ENCODE measurements at regions not wholly inside any gene's neighbourhood (a gene's known extent, or its start where the extent isn't known, plus 50 kb on each side); places are given as distances from the start of the nearest gene placed in this dataset.
"Not testable (repeated sequence)": the region's sequence is repeated elsewhere in the genome, so short reads cannot be mapped to it uniquely, and the experiment has no call there.

DNA sequence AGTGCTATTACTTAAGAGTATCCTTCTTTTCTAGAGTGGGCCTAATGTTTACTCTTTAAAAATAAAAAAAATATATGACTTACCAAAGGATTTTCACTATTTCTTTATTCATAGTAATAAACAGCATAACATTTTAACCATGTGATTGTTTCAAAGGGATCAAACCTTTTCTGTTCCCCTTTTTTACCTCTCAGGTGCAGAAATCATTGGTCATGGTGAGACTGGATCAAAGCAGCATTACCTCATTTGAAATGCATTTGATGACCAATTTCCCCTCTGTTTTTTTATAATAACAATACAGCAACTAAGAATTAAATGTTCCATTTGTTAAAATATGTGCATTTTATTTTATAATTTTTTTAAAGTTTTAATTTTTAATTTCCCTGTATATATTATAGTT, 598.0 kb upstream of the RGMB start:
- ATAC-seq (replicated peaks in 1 of 4) (no peak), DNase-seq (no peak)
- H3K27ac ChIP-seq (ENCODE audit: low read length) = no peak overlapping the region
- Mint-ChIP-seq H3K36me3 (no peaks in the 10 kb centered on the region), H3K27ac (no peak overlapping the region), H3K27me3 (peaks cover 0 to 6% of the 10 kb centered on the region in 2 donors), H3K9me3 (no peaks in the 10 kb centered on the region), H3K4me3 (no peak overlapping the region), H3K4me1 (no peaks in the 10 kb centered on the region)
- CTCF ChIA-PET = no interaction called here
- no peaks in the 10 kb centered on the region for H3K4me1 ChIP-seq (ENCODE audit: control insufficient read depth in 1 of 2, extremely low read depth in 1 of 2, insufficient read depth in 2 of 2, low read length in 2 of 2)
- no peaks in the 10 kb centered on the region for H3K9me3 ChIP-seq
- no peak overlapping the region for H3K4me3 ChIP-seq (ENCODE audit: control insufficient read depth in 1 of 2, extremely low read depth in 1 of 2, low read length in 1 of 2)
- POLR2A ChIA-PET = no interaction called here
- no peaks in the 10 kb centered on the region for H3K36me3 ChIP-seq (ENCODE audit: control insufficient read depth in 2 of 2, extremely low read depth in 1 of 2, insufficient read depth in 1 of 2, low read length in 1 of 2)
- H3K27me3 ChIP-seq (replicated peaks in 1 of 2; ENCODE audit: control insufficient read depth in 2 of 2, extremely low read depth in 1 of 2, insufficient read depth in 2 of 2, low read length in 1 of 2) = no peaks in the 10 kb centered on the region

DNA sequence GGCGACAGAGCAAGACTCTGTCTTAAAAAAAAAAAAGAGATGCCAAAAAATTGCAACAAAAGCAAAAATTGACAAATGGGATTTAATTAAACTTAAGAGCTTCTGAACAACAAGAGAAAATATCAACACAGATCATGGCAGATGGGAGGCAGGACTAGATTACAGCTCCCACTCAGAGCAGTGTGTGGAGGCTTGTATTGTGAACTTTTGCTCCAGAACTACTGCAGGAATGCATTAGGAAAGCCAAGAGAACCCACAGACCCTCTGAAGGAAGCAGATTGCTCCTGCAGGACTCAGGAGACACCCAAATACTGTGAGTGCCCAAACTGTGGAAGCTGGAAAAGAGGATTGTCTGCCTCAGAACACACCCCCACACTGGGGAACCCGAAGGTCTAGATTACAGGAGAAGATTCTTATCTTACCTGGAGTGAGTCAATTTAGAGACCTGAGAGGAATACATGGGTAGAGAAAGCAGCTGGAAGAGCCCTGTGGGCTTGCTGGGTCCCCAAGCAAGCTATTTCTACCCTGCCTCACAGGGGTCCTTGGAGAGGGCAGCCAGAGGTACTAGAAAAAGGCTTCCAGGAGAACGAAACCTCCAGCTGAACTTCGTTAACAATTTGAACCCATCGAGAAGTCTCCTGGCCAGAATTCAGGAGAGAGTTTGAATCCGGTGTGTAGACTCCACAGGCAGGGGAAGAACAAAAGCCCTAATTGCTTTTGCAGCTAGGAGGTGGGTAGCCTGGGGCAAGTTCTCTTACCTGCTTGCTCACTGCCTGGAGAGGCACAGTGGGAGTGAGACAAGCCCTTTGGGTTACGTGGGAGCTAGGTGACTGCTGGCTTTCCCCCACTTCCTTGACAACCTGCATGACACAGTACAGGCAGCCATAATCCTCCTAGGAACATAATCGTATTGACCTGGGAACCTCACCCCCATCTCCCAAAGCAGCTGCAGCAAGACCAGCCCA, 593.4 kb upstream of the RGMB start:
- ChIA-PET CTCF (no interaction called here), POLR2A (interaction anchor here in 1 of 2 donors (0.8 kb wide), 1 partner anchor 93 kb away, joined by 3 read pairs; no protein-coding TSS in a partner anchor)
- H3K4me1 Mint-ChIP-seq = no peaks in the 10 kb centered on the region
- Histone ChIP-seq H3K36me3 (ENCODE audit: control insufficient read depth in 2 of 2, extremely low read depth in 1 of 2, insufficient read depth in 1 of 2, low read length in 1 of 2) (no peaks in the 10 kb centered on the region), H3K27me3 (replicated peaks in 1 of 2; ENCODE audit: control insufficient read depth in 2 of 2, extremely low read depth in 1 of 2, insufficient read depth in 2 of 2, low read length in 1 of 2) (peaks cover 0 to 4% of the 10 kb centered on the region in 2 experiments), H3K4me3 (ENCODE audit: control insufficient read depth in 1 of 2, extremely low read depth in 1 of 2, low read length in 1 of 2) (no peak overlapping the region), H3K27ac (ENCODE audit: low read length) (no peak overlapping the region), H3K9me3 (no peaks in the 10 kb centered on the region), H3K4me1 (ENCODE audit: control insufficient read depth in 1 of 2, extremely low read depth in 1 of 2, insufficient read depth in 2 of 2, low read length in 2 of 2) (no peaks in the 10 kb centered on the region)
- H3K36me3 Mint-ChIP-seq = no peaks in the 10 kb centered on the region
- no peak overlapping the region for H3K4me3 Mint-ChIP-seq
- H3K27ac Mint-ChIP-seq = no peak overlapping the region
- WGBS (ENCODE audit: insufficient coverage) = 82% methylated on average over 6 of the region's 8 CpGs
- peaks cover 0 to 7% (median 6%) of the 10 kb centered on the region in 3 donors for H3K9me3 Mint-ChIP-seq
- DNase-seq = no peak
- peaks cover 0 to 6% of the 10 kb centered on the region in 2 donors for H3K27me3 Mint-ChIP-seq
- ATAC-seq (replicated peaks in 1 of 4) = no peak

DNA sequence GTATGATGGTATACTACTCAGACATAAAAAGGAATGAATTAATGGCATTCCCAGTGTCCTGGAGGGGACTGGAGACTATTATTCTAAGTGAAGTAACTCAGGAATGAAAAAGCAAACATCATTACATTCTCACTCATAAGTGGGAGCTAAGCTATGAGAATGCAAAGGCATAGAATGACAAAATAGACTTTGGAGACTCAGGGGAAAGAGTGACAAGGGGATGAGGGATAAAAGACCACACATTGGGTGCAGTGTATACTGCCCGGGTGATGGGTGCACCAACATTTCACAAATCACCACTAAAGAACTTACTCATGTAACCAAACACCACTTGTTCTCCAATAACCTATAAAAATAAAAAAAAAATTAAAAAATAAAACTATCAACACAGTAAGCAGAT, 587.3 kb upstream of the RGMB start:
- Histone ChIP-seq H3K4me3 (ENCODE audit: control insufficient read depth in 1 of 2, extremely low read depth in 1 of 2, low read length in 1 of 2) (no peak overlapping the region), H3K27me3 (replicated peaks in 1 of 2; ENCODE audit: control insufficient read depth in 2 of 2, extremely low read depth in 1 of 2, insufficient read depth in 2 of 2, low read length in 1 of 2) (no peaks in the 10 kb centered on the region), H3K9me3 (no peaks in the 10 kb centered on the region), H3K27ac (ENCODE audit: low read length) (no peak overlapping the region), H3K36me3 (ENCODE audit: control insufficient read depth in 2 of 2, extremely low read depth in 1 of 2, insufficient read depth in 1 of 2, low read length in 1 of 2) (no peaks in the 10 kb centered on the region), H3K4me1 (ENCODE audit: control insufficient read depth in 1 of 2, extremely low read depth in 1 of 2, insufficient read depth in 2 of 2, low read length in 2 of 2) (no peaks in the 10 kb centered on the region)
- Mint-ChIP-seq H3K27ac (no peak overlapping the region), H3K36me3 (no peaks in the 10 kb centered on the region), H3K9me3 (peaks cover 0 to 4% (median 3%) of the 10 kb centered on the region in 3 donors), H3K27me3 (no peaks in the 10 kb centered on the region), H3K4me1 (no peaks in the 10 kb centered on the region), H3K4me3 (no peak overlapping the region)
- WGBS (ENCODE audit: insufficient coverage) = no CpG with 5 or more reads among the region's 1 CpG
- ATAC-seq (replicated peaks in 1 of 4) = no peak
- POLR2A ChIA-PET = no interaction called here
- CTCF ChIA-PET = interaction anchor here in 1 of 2 donors (0.7 kb wide), 1 partner anchor 150 kb away, joined by 3 read pairs; no protein-coding TSS in a partner anchor
- DNase-seq = no peak

- Histone ChIP-seq H3K9me3 (no peaks in the 10 kb centered on the region), H3K4me3 (ENCODE audit: control insufficient read depth in 1 of 2, extremely low read depth in 1 of 2, low read length in 1 of 2) (no peak overlapping the region), H3K36me3 (ENCODE audit: control insufficient read depth in 2 of 2, extremely low read depth in 1 of 2, insufficient read depth in 1 of 2, low read length in 1 of 2) (no peaks in the 10 kb centered on the region), H3K27me3 (replicated peaks in 1 of 2; ENCODE audit: control insufficient read depth in 2 of 2, extremely low read depth in 1 of 2, insufficient read depth in 2 of 2, low read length in 1 of 2) (no peaks in the 10 kb centered on the region), H3K27ac (ENCODE audit: low read length) (no peak overlapping the region), H3K4me1 (ENCODE audit: control insufficient read depth in 1 of 2, extremely low read depth in 1 of 2, insufficient read depth in 2 of 2, low read length in 2 of 2) (no peaks in the 10 kb centered on the region)
- POLR2A ChIA-PET = no interaction called here
- DNase-seq (no peak), ATAC-seq (replicated peaks in 1 of 4) (no peak)
- H3K27me3 Mint-ChIP-seq = no peaks in the 10 kb centered on the region
- H3K27ac Mint-ChIP-seq = no peak overlapping the region
- no peak overlapping the region for H3K4me3 Mint-ChIP-seq
- CTCF ChIA-PET = no interaction called here
- H3K36me3 Mint-ChIP-seq = no peaks in the 10 kb centered on the region
- WGBS (ENCODE audit: insufficient coverage) = no CpG with 5 or more reads among the region's 1 CpG
- H3K4me1 Mint-ChIP-seq = no peaks in the 10 kb centered on the region
- H3K9me3 Mint-ChIP-seq = no peaks in the 10 kb centered on the region
Observed at GRCh38 chr5:98187945-98188344, 585.5 kb upstream of the RGMB start.

DNA sequence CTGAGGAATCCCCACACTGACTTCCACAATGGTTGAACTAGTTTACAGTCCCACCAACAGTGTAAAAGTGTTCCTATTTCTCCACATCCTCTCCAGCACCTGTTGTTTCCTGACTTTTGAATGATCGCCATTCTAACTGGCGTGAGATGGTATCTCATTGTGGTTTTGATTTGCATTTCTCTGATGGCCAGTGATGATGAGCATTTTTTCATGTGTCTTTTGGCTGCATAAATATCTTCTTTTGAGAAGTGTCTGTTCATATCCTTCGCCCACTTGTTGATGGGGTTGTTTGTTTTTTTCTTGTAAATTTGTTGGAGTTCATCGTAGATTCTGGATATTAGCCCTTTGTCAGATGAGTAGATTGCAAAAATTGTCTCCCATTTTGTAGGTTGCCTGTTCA, 583.1 kb upstream of the RGMB start:
- H3K36me3 ChIP-seq (ENCODE audit: control insufficient read depth in 2 of 2, extremely low read depth in 1 of 2, insufficient read depth in 1 of 2, low read length in 1 of 2); H3K4me3 ChIP-seq (ENCODE audit: control insufficient read depth in 1 of 2, extremely low read depth in 1 of 2, low read length in 1 of 2); POLR2A ChIA-PET; H3K27me3 ChIP-seq (replicated peaks in 1 of 2; ENCODE audit: control insufficient read depth in 2 of 2, extremely low read depth in 1 of 2, insufficient read depth in 2 of 2, low read length in 1 of 2); H3K4me3 Mint-ChIP-seq; H3K4me1 ChIP-seq (ENCODE audit: control insufficient read depth in 1 of 2, extremely low read depth in 1 of 2, insufficient read depth in 2 of 2, low read length in 2 of 2); H3K4me1 Mint-ChIP-seq; H3K27me3 Mint-ChIP-seq; DNase-seq; H3K9me3 Mint-ChIP-seq; ATAC-seq (replicated peaks in 1 of 4); H3K27ac Mint-ChIP-seq; CTCF ChIA-PET; H3K36me3 Mint-ChIP-seq; H3K27ac ChIP-seq (ENCODE audit: low read length); H3K9me3 ChIP-seq: not testable (repeated sequence)
- WGBS (ENCODE audit: insufficient coverage) = no CpG with 5 or more reads among the region's 4 CpGs

DNA sequence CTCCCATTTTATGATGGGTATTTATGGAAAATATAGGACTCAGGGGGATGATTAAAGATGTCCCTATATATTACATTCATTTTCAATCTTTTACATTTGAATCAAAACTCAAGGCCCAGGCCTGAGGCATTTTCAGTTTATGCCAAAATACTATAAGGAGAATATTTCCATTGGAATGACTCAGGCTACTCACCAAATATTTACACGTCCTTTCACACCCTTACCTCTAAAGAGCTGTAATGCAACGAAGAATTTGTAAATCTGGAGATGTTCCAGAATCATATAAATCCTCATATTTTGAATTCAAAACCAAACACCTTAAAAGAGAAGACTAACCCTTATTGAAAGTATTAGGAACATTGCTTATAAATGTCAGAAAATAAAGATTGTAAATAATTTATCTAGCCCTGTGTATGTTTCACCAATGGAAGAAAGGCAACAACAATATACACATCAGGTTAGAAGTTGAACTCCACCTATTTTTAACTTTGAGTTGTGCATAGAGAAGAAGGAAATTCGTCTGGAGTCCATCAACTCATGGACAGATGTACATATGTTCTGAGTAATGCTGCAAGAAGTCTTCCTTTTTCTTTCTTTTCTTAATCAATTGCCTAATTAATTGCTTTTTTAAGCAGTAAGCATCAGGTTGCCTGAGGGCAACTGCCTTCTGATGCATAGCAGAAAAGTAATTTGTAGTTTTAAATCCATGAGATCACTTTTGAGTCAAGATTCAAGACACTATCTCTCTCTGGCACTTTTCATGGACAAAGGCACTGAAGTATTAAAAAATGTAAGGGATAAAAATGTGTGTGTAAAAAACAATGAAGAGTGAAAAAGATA, 579.3 kb upstream of the RGMB start:
- Histone ChIP-seq H3K36me3 (ENCODE audit: control insufficient read depth in 2 of 2, extremely low read depth in 1 of 2, insufficient read depth in 1 of 2, low read length in 1 of 2) (no peaks in the 10 kb centered on the region), H3K4me3 (ENCODE audit: control insufficient read depth in 1 of 2, extremely low read depth in 1 of 2, low read length in 1 of 2) (no peak overlapping the region), H3K4me1 (ENCODE audit: control insufficient read depth in 1 of 2, extremely low read depth in 1 of 2, insufficient read depth in 2 of 2, low read length in 2 of 2) (no peaks in the 10 kb centered on the region), H3K27ac (ENCODE audit: low read length) (no peak overlapping the region), H3K9me3 (no peaks in the 10 kb centered on the region), H3K27me3 (replicated peaks in 1 of 2; ENCODE audit: control insufficient read depth in 2 of 2, extremely low read depth in 1 of 2, insufficient read depth in 2 of 2, low read length in 1 of 2) (no peaks in the 10 kb centered on the region)
- no peak for ATAC-seq (replicated peaks in 1 of 4)
- POLR2A ChIA-PET = no interaction called here
- DNase-seq = no peak
- no peak overlapping the region for H3K27ac Mint-ChIP-seq
- H3K4me1 Mint-ChIP-seq = no peaks in the 10 kb centered on the region
- H3K27me3 Mint-ChIP-seq = no peaks in the 10 kb centered on the region
- H3K9me3 Mint-ChIP-seq = no peaks in the 10 kb centered on the region
- WGBS (ENCODE audit: insufficient coverage) = no CpG with 5 or more reads among the region's 3 CpGs
- CTCF ChIA-PET = no interaction called here
- no peaks in the 10 kb centered on the region for H3K36me3 Mint-ChIP-seq
- H3K4me3 Mint-ChIP-seq = no peak overlapping the region
